Gastroesophageal sphincter (tissue), 3 donors: ENCODE measurements at regions not wholly inside any gene's neighbourhood (a gene's known extent, or its start where the extent isn't known, plus 50 kb on each side); places are given as distances from the start of the nearest gene placed in this dataset.

ENCODE experiments used
- EP300 ChIP-seq: sonication (generic); formaldehyde crosslinking; IDR thresholded peaks from one replicate; pipeline ENCODE4 v1.6.1; 2017; ENCODE audit warnings: antibody characterized with exemption, mild to moderate bottlenecking
- TF ChIP-seq, protein P1 (sequence below), 4 experiments: fragments of 200-600 bp in 2 of 4; fragments of 450-650 bp in 2 of 4; sonication (generic) in 1 of 4; IDR thresholded peaks; one replicate each; pipeline ENCODE4 v1.5.1; 2017 to 2019; ENCODE audit warnings: antibody characterized with exemption in 4 of 4, mild to moderate bottlenecking in 2 of 4, moderate library complexity in 2 of 4

DNA sequence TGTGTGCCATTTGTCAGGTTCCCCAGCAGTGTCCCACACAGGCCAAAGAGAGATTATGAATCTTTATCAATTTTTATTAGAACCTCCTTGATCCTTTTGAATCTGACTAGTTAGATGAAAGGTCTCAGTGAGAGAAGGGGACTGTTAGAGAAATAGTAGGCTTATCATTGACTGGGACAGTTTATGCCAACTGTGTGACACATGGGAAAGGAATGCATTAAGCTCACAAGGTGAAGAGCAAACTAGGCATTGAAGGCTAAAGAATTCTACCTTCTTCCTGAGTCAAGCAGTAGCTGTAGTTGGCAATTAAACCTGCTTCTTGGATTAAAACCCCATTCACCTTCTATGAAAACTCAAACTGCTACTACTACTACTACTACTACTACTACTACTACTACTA, 389.6 kb upstream of the CDH19 start:
- TF ChIP-seq, protein P1, sequence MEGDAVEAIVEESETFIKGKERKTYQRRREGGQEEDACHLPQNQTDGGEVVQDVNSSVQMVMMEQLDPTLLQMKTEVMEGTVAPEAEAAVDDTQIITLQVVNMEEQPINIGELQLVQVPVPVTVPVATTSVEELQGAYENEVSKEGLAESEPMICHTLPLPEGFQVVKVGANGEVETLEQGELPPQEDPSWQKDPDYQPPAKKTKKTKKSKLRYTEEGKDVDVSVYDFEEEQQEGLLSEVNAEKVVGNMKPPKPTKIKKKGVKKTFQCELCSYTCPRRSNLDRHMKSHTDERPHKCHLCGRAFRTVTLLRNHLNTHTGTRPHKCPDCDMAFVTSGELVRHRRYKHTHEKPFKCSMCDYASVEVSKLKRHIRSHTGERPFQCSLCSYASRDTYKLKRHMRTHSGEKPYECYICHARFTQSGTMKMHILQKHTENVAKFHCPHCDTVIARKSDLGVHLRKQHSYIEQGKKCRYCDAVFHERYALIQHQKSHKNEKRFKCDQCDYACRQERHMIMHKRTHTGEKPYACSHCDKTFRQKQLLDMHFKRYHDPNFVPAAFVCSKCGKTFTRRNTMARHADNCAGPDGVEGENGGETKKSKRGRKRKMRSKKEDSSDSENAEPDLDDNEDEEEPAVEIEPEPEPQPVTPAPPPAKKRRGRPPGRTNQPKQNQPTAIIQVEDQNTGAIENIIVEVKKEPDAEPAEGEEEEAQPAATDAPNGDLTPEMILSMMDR (IDR thresholded peaks at IDR 0.05): no peak
- no peak for TF ChIP-seq EP300
